ENCODE measurements at regions not wholly inside any gene's neighbourhood (a gene's known extent, or its start where the extent isn't known, plus 50 kb on each side); places are given as distances from the start of the nearest gene placed in this dataset.
"Not testable (repeated sequence)": the region's sequence is repeated elsewhere in the genome, so short reads cannot be mapped to it uniquely, and the experiment has no call there.

GRCh38 chr6:56732517-56732916 is 89.8 kb upstream of the DST start:
- no peak overlapping the region for H3K27ac ChIP-seq (ENCODE audit: low read depth, low read length)
- WGBS (ENCODE audit: extremely low coverage, insufficient coverage, low lambda C conversion rate) = no CpG with 5 or more reads among the region's 4 CpGs

GRCh38 chr6:56730663-56731529 is 88.2 kb upstream of the DST start:
- H4K5ac ChIP-seq (ENCODE audit: low read length) = no peak overlapping the region
- no peak overlapping the region for H2BK5ac ChIP-seq (ENCODE audit: low read length)
- peaks cover 11% of the 10 kb centered on the region for H3K4me1 ChIP-seq (ENCODE audit: control insufficient read depth, low read depth, low read length)
- H3K4me3 ChIP-seq (ENCODE audit: low read length) = no peak overlapping the region
- H2AK5ac ChIP-seq (ENCODE audit: low read length) = no peak overlapping the region
- peak overlapping the region; percentile 39 for H3K18ac ChIP-seq (ENCODE audit: low read length)
- no CpG with 5 or more reads among the region's 5 CpGs for WGBS (ENCODE audit: extremely low coverage, insufficient coverage, low lambda C conversion rate)
- H3K9ac ChIP-seq (ENCODE audit: low read length) = no peak overlapping the region
- DNase-seq = no peak
- H3K27me3 ChIP-seq (ENCODE audit: insufficient read depth, low read length, poor library complexity) = no peaks in the 10 kb centered on the region
- no peak overlapping the region for H3K4ac ChIP-seq (ENCODE audit: low read depth, low read length)
- H2BK15ac ChIP-seq (replicated peaks; ENCODE audit: low read depth) = no peak overlapping the region
- H4K8ac ChIP-seq (ENCODE audit: low read depth, low read length) = peak overlapping the region; percentile 56
- peaks cover 5% of the 10 kb centered on the region for H3K79me2 ChIP-seq (ENCODE audit: control insufficient read depth, insufficient read depth, low read length)
- no peak overlapping the region for H3K56ac ChIP-seq (ENCODE audit: low read length)
- H3K36me3 ChIP-seq (ENCODE audit: control insufficient read depth, insufficient read depth, low read length) = no peaks in the 10 kb centered on the region
- no peak overlapping the region for H3K4me2 ChIP-seq (ENCODE audit: low read length)
- no peak overlapping the region for H2BK120ac ChIP-seq (ENCODE audit: low read depth, low read length)
- peaks cover 3% of the 10 kb centered on the region for H3K79me1 ChIP-seq (ENCODE audit: low read length)
- H3K27ac ChIP-seq (ENCODE audit: low read depth, low read length) = no peak overlapping the region
- no peak overlapping the region for H3K23ac ChIP-seq (ENCODE audit: low read length)

More at GRCh38 chr6:56732517-56732916, 89.8 kb upstream of the DST start:
- Histone ChIP-seq H3K4me1 (ENCODE audit: control insufficient read depth, low read depth, low read length) (peaks cover 3% of the 10 kb centered on the region), H3K4me3 (ENCODE audit: low read length) (no peak overlapping the region), H3K4ac (ENCODE audit: low read depth, low read length) (no peak overlapping the region), H3K27me3 (ENCODE audit: insufficient read depth, low read length, poor library complexity) (no peaks in the 10 kb centered on the region), H2BK5ac (ENCODE audit: low read length) (no peak overlapping the region), H2AK5ac (ENCODE audit: low read length) (no peak overlapping the region), H3K18ac (ENCODE audit: low read length) (no peak overlapping the region), H3K23ac (ENCODE audit: low read length) (no peak overlapping the region), H3K4me2 (ENCODE audit: low read length) (no peak overlapping the region), H4K5ac (ENCODE audit: low read length) (no peak overlapping the region), H3K36me3 (ENCODE audit: control insufficient read depth, insufficient read depth, low read length) (no peaks in the 10 kb centered on the region), H2BK15ac (replicated peaks; ENCODE audit: low read depth) (no peak overlapping the region), H4K8ac (ENCODE audit: low read depth, low read length) (no peak overlapping the region), H3K56ac (ENCODE audit: low read length) (no peak overlapping the region), H2BK120ac (ENCODE audit: low read depth, low read length) (no peak overlapping the region), H3K79me2 (ENCODE audit: control insufficient read depth, insufficient read depth, low read length) (peaks cover 5% of the 10 kb centered on the region), H3K79me1 (ENCODE audit: low read length) (peaks cover 3% of the 10 kb centered on the region), H3K9ac (ENCODE audit: low read length) (no peak overlapping the region)
- DNase-seq = no peak

GRCh38 chr6:56729719-56730118 is 87.0 kb upstream of the DST start:
- no peak overlapping the region for H3K56ac ChIP-seq (ENCODE audit: low read length)
- H3K4ac ChIP-seq (ENCODE audit: low read depth, low read length) = no peak overlapping the region
- peak overlapping the region; percentile 28 for H3K18ac ChIP-seq (ENCODE audit: low read length)
- no peak overlapping the region for H3K9ac ChIP-seq (ENCODE audit: low read length)
- H3K36me3 ChIP-seq (ENCODE audit: control insufficient read depth, insufficient read depth, low read length) = no peaks in the 10 kb centered on the region
- H2BK5ac ChIP-seq (ENCODE audit: low read length) = no peak overlapping the region
- H3K79me2 ChIP-seq (ENCODE audit: control insufficient read depth, insufficient read depth, low read length) = peaks cover 8% of the 10 kb centered on the region
- H3K79me1 ChIP-seq (ENCODE audit: low read length) = peaks cover 4% of the 10 kb centered on the region
- no peak overlapping the region for H4K5ac ChIP-seq (ENCODE audit: low read length)
- no peak overlapping the region for H2BK120ac ChIP-seq (ENCODE audit: low read depth, low read length)
- no CpG with 5 or more reads among the region's 3 CpGs for WGBS (ENCODE audit: extremely low coverage, insufficient coverage, low lambda C conversion rate)
- H3K4me2 ChIP-seq (ENCODE audit: low read length) = no peak overlapping the region
- H3K27me3 ChIP-seq (ENCODE audit: insufficient read depth, low read length, poor library complexity) = no peaks in the 10 kb centered on the region
- H3K4me1 ChIP-seq (ENCODE audit: control insufficient read depth, low read depth, low read length) = peaks cover 17% of the 10 kb centered on the region
- no peak overlapping the region for H3K4me3 ChIP-seq (ENCODE audit: low read length)
- H3K27ac ChIP-seq (ENCODE audit: low read depth, low read length) = no peak overlapping the region
- no peak for DNase-seq
- no peak overlapping the region for H2AK5ac ChIP-seq (ENCODE audit: low read length)
- no peak overlapping the region for H3K23ac ChIP-seq (ENCODE audit: low read length)
- H4K8ac ChIP-seq (ENCODE audit: low read depth, low read length) = no peak overlapping the region
- no peak overlapping the region for H2BK15ac ChIP-seq (replicated peaks; ENCODE audit: low read depth)

GRCh38 chr6:56729166-56729565 is 86.5 kb upstream of the DST start:
- not testable (repeated sequence) for H3K27ac ChIP-seq (ENCODE audit: low read depth, low read length); H2BK5ac ChIP-seq (ENCODE audit: low read length); H3K9ac ChIP-seq (ENCODE audit: low read length); H3K79me2 ChIP-seq (ENCODE audit: control insufficient read depth, insufficient read depth, low read length); H3K18ac ChIP-seq (ENCODE audit: low read length); H2AK5ac ChIP-seq (ENCODE audit: low read length); H2BK120ac ChIP-seq (ENCODE audit: low read depth, low read length); H3K36me3 ChIP-seq (ENCODE audit: control insufficient read depth, insufficient read depth, low read length); H3K79me1 ChIP-seq (ENCODE audit: low read length); H3K23ac ChIP-seq (ENCODE audit: low read length); H3K4me2 ChIP-seq (ENCODE audit: low read length); DNase-seq; H4K5ac ChIP-seq (ENCODE audit: low read length); H3K56ac ChIP-seq (ENCODE audit: low read length); H4K8ac ChIP-seq (ENCODE audit: low read depth, low read length); H2BK15ac ChIP-seq (replicated peaks; ENCODE audit: low read depth); H3K4me3 ChIP-seq (ENCODE audit: low read length); H3K4ac ChIP-seq (ENCODE audit: low read depth, low read length); H3K27me3 ChIP-seq (ENCODE audit: insufficient read depth, low read length, poor library complexity)
- WGBS (ENCODE audit: extremely low coverage, insufficient coverage, low lambda C conversion rate) = no CpG with 5 or more reads among the region's 10 CpGs
- H3K4me1 ChIP-seq (ENCODE audit: control insufficient read depth, low read depth, low read length) = peaks cover 20% of the 10 kb centered on the region

GRCh38 chr6:56727097-56727850 is 84.6 kb upstream of the DST start:
- Histone ChIP-seq H2BK15ac (replicated peaks; ENCODE audit: low read depth) (no peak overlapping the region), H3K79me1 (ENCODE audit: low read length) (peaks cover 4% of the 10 kb centered on the region), H3K36me3 (ENCODE audit: control insufficient read depth, insufficient read depth, low read length) (no peaks in the 10 kb centered on the region), H3K23ac (ENCODE audit: low read length) (no peak overlapping the region), H2BK120ac (ENCODE audit: low read depth, low read length) (no peak overlapping the region), H3K9ac (ENCODE audit: low read length) (no peak overlapping the region), H2BK5ac (ENCODE audit: low read length) (peak overlapping the region; percentile 24), H4K5ac (ENCODE audit: low read length) (no peak overlapping the region), H2AK5ac (ENCODE audit: low read length) (no peak overlapping the region), H3K27me3 (ENCODE audit: insufficient read depth, low read length, poor library complexity) (no peaks in the 10 kb centered on the region), H4K8ac (ENCODE audit: low read depth, low read length) (no peak overlapping the region), H3K56ac (ENCODE audit: low read length) (peak overlapping the region; percentile 34), H3K79me2 (ENCODE audit: control insufficient read depth, insufficient read depth, low read length) (peaks cover 8% of the 10 kb centered on the region), H3K4ac (ENCODE audit: low read depth, low read length) (no peak overlapping the region), H3K4me2 (ENCODE audit: low read length) (no peak overlapping the region), H3K4me3 (ENCODE audit: low read length) (no peak overlapping the region), H3K27ac (ENCODE audit: low read depth, low read length) (peak overlapping the region; percentile 29), H3K18ac (ENCODE audit: low read length) (no peak overlapping the region), H3K4me1 (ENCODE audit: control insufficient read depth, low read depth, low read length) (peaks cover 20% of the 10 kb centered on the region)
- DNase-seq = peak; percentile 88
- no CpG with 5 or more reads among the region's 4 CpGs for WGBS (ENCODE audit: extremely low coverage, insufficient coverage, low lambda C conversion rate)

All from mesendoderm (in vitro differentiated cells).